GM04504 (cell line): ENCODE measurements at regions not wholly inside any gene's neighbourhood (a gene's known extent, or its start where the extent isn't known, plus 50 kb on each side); places are given as distances from the start of the nearest gene placed in this dataset.
"Not testable (repeated sequence)": the region's sequence is repeated elsewhere in the genome, so short reads cannot be mapped to it uniquely, and the experiment has no call there.

ENCODE experiments used
- DNase-seq: peaks from one replicate; pipeline ENCODE4 v3.0.0-alpha.2; 2012; ENCODE audit warnings: low read depth

DNA sequence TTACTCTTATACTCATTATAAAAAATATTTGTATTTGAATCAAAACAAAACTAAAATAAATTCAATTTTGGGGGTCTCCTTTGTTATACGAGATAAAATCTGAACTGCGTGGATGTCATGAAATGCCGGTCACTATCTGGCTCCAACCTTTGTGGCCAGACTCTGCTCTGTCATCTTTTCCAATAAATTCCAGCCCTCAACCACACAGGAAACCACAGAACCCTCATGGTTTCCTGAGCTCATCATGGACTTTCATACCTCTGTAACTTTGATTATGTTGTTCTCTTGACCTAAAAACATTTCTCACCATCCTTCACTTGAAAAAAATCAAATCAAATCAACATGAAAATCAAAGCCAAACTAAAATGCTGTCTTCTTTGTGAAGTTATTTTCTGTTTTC, 724.7 kb downstream of the METTL4 start:
- DNase-seq = no peak

DNA sequence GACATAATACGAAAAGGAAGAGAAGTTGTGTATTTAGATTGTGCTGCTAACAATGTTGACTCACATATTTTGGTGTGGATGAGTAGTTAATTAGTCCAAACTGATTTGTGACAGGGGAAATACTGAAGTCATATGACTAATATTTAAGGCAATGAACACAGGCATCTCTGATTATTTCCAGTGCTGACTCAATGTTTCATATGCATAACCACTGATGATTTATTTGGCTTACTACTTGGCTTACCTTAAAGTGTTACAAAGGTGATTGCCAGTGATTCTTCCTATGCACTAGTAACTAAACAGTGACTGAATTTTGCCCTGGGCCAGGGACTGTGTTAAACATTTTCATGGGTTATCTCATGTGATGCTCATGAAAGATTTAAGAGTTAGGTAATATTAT, 722.6 kb downstream of the METTL4 start:
- DNase-seq = no peak

DNA sequence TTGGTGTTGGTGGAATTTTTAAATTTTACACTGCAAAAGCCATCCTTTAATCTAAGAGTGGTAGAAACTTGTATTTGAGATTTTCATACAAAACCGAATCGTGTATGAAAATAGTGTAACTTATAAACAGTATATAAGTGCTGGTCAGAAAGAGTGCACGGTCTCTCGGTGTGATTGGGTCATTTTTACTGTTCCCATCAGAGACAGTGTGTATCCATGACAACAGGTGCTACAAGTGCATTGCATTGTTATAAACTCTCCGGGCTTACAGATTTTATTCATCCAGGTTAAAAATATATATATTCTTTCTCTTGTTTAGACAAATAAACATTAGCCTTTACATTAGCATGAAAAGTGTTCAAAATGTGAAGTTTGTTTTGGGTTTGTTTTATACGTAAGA, 721.9 kb downstream of the METTL4 start:
- no peak for DNase-seq

DNA sequence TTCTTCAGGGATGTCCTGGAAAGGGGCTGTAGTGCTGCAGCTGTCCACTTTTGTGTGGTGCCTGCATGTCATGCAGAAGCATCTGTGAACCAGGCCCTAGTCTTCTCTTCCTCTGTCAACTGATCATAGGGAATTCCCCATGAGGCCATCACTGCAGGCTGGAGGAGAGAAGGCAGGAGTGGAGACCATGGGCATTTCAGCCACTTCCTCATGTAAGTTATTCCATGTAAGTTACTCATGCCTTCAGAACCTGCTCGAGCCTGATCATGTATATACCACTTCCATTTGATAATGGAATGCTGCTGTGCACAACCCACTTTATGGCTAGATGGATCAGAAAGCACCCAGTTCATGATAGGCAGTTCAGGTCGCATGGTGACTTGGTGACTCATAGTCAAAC, 714.0 kb downstream of the METTL4 start:
- DNase-seq = not testable (repeated sequence)

DNA sequence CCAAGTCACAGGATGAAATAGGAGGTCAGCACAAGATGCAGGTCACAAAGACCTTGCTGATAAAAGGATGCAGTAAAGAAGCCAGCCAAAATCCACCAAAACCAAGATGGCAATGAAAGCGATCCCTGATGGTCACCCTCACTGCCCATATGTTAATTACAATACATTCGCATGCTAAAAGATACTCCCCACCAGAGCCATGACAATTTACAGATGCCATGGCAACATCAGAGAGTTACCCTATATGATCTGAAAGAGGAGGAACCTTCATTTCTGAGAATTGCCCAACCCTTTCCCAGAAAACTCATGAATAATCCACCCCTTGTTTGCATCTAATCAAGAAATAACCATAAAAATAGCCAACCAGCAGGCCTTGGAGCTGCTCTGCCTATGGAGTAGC, 709.8 kb downstream of the METTL4 start:
- no peak for DNase-seq

DNA sequence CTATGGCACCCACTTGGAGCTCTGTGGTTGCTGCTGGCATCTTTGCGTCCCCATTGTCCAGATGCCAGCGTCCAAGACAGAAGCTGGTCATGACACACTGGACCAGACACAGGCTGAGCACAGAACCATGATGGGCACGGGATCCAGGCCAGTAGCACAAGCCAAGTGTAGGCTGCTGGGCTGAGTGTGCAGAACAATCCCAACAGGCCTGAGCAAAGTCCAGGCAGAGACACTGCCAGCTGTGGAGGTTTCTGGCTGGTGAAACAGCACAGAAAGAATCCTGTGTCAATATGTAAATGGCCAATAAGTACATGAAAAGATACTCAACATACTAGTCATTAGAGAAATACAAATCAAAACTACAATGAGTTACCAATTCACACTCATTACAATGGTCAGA, 705.4 kb downstream of the METTL4 start:
- DNase-seq = no peak

DNA sequence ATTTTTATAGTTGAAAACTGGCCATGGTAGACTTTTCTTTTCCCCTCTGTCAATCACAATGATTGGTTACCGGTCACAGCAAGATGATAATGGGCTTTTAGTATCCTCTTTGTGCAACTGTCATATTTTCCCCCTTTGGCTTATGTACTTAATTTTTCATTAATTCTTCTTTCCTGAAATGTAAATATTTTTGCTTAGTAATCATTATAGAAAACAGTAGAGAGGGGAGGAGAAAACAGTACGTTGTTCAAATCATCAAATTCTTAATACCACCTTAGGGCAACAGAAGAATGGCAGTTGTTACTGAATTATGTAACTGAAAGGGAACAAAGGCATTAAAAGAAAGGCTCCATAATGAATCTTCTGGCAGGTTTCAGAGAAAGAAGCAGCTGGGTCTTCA, 699.0 kb downstream of the METTL4 start:
- no peak for DNase-seq

DNA sequence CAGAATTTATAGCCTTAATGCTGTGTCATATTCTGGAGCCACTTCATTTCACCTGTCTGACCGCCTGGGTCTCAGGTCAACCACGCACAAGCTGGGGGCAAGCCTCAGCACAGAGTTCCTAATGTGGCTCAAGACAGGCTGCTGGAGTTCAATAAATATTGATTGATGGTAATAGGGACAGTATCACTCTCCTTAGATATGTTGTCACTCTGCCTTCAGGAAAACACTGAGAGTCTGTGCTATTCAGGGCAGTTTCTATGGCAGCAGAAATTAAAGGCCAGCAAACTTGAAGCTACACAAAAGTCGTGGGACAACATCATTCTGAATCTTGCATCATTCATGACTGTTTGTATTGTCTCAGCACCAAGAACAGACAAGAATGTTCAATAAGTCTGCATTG, 696.1 kb downstream of the METTL4 start:
- DNase-seq = no peak

DNA sequence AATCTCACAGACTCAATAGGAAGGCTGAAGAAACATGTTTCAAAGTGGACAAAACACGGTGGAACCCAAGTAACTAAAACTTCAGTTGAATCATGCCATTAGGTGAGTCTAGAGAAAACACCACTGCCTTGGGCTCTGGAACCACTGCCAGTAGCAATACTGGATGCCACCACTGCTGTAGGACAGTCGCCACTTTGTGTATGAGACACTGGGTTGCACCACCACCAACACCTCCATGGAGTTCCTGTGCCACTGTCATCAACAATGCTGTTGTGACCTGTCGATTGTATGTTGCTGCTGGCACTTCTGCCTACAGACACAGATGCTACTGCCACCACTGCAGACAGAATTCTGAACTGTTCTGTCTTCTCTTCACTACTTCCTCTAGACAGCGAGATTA, 686.7 kb downstream of the METTL4 start:
- DNase-seq = no peak

DNA sequence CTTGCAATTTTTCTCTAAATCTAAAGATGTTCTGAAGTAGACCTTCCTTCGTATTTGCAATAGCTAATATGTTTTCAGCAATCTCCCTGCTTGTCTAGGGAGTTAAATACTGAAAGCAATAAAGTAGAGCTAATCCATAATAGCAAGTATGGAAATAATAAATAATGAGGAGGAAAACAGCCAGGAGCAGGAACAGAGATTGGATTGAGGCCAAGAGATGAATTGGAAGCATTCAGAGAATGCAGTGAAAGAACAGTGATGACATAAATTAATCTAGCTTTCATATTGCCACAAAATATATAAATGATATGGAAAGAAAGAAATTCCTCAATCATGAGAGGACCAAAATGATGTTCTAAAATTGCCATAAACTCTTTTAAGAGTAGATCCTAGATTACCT, 679.7 kb downstream of the METTL4 start:
- no peak for DNase-seq

DNA sequence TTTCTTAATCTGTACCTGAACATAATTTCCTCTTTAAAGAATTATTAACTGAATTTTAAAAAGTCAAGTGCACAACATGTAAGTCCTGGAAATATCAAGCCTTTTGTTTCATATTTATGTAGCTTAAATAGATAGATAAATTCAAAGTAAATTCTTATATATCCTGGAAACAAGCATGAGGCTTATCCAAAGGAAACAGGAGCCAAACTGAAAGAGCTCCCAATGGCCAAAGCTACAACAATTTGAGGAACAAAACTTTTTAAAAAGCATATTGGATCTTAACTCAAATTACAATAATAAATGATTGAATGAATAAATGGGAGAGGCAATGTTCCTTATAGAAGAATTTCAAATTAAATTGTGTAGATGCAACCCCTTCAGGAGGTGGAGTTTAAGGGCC, 679.1 kb downstream of the METTL4 start:
- no peak for DNase-seq

DNA sequence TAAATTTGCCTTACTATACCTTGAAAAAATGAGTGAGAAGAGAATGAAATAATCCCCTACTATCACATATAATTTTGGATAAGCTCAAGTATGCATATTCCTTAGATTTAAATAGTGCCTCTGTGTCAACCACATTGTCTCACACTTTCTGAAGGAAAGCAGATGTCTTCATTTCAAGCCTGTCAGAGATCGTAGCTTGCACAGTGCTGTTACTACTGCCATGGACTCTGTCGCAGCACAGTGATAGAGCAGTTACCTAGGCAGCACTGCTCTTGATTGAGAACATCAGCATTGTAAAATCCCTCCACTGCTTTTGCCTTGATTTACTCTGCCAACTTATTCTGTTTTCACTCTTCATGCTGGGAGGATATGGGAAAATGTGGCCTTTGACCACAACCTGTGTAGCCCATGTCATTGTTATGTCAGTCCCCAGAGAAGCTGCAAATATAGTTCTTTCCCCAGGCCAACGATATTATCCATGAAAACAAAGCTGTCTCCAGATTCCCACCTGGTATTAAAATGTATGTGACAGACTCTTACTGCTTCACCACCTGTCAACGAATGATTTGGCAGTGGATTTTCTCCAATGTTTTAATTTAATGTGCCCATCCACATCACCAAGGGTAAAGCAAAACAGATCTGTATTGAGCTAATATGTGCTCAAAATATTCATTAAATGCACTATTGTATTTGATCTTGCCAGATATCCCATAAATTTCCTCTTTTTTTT, 675.7 kb downstream of the METTL4 start:
- no peak for DNase-seq

DNA sequence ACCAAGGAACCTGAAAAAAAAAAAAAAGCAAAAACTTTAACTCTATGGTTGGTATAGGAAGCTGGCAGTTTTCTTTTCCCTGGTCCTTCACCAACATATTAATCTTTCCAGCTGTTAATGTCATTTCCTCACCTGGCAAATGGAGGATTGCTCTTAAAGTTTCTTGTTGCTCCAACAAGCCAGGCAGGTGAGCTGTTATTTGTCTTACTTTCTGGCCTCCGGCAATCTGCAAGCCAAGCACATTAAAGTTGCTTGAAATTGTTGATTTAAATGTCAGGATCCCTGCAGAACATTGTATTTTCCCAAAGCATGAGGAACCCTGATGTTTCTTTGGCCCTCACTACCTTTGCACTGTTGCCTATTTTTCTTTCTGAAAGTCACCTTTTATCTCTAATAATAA, 664.9 kb downstream of the METTL4 start:
- no peak for DNase-seq

DNA sequence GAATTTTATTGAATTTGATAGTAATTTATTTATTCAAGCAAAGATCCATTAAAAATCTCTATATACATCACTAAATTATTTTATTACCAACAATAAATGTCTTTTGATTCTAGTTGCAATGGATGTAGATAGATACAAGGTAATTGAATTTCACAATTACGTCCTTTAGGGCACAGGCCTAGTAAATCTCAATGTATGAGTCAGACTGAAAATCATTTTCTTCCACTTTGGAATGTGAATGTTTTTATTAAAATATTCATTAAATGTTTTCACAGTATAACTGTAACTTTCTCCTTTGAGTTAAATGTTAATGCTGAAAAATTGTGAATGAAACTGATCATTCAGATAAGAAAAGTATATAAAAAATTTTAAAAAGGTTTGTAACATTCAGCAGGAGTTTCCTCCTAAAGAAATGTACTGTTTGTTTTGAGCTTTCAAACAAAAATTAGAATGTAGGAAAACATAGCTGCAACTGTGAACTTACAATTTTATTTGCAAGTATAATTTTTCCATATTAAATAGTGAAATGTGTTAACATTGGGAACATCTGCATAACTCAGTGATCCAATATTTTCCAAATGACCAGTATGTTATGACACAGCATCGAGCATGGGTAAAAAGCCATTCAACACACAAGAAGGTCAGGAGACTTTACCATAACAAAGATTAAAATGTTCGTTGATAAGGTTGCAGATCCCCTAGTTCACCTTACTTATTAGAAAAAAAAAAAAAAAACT, 663.7 kb downstream of the METTL4 start:
- no peak for DNase-seq

DNA sequence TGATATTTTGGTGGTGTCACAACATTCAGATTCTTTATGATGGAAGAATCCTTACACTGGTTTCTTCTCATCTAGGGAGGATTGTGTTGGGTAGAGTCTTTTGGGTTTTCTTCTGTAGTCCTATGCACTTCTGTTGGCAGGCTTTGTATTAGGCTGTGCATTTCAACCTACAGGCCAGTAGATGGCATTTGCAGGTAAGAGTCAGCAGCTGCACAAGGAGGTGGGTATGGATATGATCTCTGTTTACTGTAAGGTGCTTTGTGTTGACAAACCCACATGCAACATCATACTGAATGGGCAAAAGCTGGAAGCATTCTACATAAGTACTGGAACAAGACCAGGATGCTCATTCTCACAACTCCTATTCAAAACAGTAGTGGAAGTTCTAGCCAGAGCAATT, 656.8 kb downstream of the METTL4 start:
- no peak for DNase-seq

DNA sequence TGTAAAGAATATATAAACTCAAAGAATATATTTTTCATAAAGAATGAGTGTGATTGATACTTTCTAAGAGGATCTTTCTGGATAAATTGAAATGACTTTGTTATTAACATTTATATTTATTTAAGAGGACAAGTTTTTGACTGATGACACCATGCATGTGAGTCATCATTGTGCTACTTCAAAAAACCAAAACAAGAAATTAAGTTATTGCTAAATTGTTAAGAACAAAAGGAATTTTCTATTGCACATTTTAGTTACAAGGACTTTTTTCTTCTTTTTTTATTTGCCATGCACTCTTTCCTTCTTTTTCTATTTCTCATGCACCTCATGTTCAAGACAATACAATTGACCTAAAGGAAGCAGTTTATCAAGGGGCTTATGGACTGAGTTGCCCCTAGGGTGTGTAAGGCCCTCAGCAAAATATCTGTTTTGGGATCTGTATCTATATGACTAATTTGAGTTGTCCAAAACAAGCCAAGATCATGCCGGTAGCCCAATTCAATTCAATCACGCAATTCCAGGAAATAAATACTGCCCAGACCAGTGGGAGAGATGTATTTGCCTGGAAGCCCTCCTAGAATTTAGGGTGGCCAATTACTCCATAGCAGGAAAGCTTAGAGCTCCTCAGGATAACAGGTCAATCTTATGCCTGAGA, 654.3 kb downstream of the METTL4 start:
- DNase-seq = no peak

DNA sequence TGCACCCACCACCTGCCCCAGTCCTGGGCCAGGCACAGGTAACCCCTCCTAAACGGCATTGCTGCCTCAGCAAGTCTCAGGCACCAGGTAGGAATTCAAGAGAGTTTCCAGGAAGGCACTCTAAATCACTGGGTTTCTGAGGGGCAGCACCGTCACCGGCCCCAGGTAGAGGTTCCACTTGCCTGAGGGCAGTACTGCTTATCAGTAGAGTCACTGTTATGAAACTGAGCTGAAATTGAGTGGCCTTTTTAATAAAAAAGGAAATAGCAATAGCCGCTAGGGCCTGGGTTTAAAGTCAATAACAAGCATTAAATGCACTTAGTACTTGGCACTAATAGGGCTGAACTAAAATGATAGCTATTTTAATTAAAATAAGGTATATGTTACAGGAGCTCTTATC, 653.7 kb downstream of the METTL4 start:
- DNase-seq = no peak

DNA sequence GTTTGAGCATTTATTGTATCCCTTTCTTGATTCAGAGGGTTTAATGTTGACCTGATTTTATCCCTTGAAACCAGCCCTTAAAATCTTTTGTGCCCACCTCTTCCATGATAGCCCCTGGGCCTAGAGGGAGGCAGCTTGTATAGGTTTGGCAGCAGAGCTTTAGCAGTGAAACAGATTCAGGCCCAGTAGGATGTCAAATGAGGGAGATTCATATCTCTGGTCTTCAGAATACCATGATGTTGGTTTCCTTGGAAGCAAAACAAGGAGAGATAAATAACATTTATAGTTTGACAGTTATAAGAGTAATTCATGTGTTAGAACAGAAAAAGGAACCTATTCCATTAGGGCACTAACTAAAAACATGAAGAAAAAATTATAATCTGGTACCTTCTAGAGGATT, 649.2 kb downstream of the METTL4 start:
- DNase-seq = no peak

DNA sequence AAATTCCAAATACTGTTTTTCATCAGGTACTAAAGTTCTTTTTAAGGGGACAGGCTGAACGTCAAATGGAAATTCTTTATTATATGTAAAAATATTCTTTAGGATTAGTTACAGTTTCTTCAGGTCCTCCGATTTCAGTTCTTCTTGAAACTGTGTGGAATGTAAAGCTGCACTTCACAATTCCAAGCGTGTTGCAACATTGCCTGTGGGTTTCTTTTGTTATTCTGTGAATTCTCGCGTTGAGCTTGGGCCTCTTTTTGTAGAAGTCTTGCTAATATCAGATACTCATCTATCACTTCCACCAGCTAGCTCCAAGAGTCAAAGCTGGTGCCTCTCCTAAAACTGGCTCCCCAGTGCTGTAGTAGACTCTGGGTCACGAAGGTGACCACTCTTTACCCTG, 642.6 kb downstream of the METTL4 start:
- no peak for DNase-seq

DNA sequence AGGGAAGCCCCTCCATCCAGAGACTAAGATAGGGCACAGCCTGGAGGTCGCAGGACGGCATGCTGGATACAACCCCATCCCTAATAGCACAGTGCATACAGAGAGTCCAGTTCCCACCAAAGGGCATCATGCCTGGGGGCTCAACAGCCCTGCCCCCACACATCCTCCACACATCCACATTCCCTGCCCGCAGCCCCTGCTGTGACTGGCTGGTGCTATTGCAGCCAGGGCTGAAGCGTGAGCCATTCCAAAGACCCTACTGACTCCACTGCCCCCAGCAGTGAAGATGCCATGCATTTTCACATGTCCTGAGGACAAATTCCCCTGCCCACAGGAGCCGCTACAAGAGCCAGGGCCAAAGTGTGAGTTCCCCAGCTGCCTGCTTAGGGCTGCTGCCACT, 641.6 kb downstream of the METTL4 start:
- DNase-seq = no peak

DNA sequence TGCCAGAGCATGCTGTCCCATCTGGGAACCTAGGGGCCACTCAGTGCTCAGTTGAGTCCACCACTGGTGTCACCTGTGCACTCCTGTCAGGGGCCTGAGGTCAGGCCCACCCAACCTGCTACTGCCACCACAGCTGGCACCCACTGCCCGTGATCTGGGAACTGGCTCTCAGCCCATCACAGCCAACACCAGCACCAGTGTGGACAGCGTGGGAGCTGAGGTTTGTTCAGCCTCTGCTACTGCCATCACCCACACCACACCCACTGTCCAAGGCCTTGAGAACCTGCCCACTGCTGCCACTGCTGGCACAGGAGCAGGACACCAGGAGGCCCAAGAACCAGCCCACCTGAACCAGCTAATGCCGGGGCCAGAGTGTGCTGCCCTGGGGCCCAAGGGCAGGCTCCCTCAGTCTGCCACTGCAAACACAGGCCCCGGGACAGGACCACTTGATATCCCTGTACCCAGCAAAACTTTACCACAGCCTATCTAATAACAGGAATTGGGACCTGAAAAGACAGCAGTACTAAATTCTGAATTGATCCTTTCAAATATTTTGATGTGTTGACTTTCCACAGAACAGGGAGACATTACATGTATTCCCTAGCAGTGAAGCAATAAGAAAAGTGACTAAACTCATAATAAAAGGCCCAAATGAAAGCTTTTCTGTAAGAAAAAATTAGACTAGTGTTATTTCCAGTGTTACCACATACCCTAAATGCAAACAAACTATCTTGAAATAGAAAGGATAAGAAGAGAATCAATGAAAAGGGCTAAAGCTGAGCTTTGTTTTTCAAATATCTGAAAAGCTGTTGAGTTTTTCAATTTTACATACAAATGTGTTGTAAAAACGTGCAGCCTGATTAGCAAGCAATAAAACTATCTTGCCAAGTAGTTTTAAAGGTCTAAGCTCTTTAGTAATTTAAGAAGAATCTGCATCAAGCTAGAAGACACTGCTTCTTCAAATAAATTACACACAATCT, 640.7 kb downstream of the METTL4 start:
- DNase-seq = no peak

DNA sequence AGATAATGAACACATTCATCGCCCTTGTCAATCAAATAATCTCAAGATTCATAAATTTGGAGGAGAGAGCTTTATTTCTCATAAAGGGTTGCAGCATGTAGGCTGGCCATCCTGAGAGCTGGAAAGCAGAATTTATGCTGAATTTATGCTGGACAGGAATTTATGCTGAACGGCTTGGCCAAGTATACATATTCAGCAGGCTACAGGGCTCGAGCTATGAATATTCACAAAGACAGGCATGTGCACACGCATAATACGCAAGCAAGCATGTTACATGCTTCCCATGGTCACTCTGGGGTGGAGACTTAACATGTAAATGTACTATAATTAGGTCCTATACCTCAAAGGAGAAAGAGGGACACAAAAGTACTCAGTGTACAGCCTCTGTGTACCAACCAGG, 618.8 kb downstream of the METTL4 start:
- no peak for DNase-seq
